H1 (cell line): ENCODE measurements at regions not wholly inside any gene's neighbourhood (a gene's known extent, or its start where the extent isn't known, plus 50 kb on each side); places are given as distances from the start of the nearest gene placed in this dataset.

ENCODE experiments used
- CTCF ChIA-PET: fragments of 300-600 bp; sonication (Branson Sonifier 250); formaldehyde crosslinking; loops from one replicate; lab custom pipeline; 2021; ENCODE audit not compliant: partially characterized antibody; lab: Charles Lee
- POLR2A ChIA-PET: fragments of 300-600 bp; sonication (Branson Sonifier 250); formaldehyde crosslinking; loops from one replicate; lab custom pipeline; 2021; ENCODE audit warnings: inconsistent platforms; ENCODE audit not compliant: partially characterized antibody; lab: Charles Lee
- DNase-seq, 2 experiments: peaks; one replicate each; pipeline versions ENCODE4 v3.0.0 to v3.0.0-alpha.2; 2010 to 2022; ENCODE audit warnings: low spot score in 2 of 2, low read depth in 1 of 2, mixed read lengths in 1 of 2
- FAIRE-seq: peaks from 2 replicates; lab custom pipeline; 2011; peaks lifted over from hg19 to GRCh38; lab: Jason Lieb, UNC
- H2AFZ ChIP-seq: 2 replicates; pipeline ENCODE4 v1.8.1; 2012; ENCODE audit warnings: low read length, inconsistent platforms
- H2AK5ac ChIP-seq: 2 replicates; pipeline ENCODE4 v1.6.1; 2013; ENCODE audit warnings: low read depth, low read length
- H2BK120ac ChIP-seq: replicated peaks from 2 replicates; pipeline ENCODE3; 2013; ENCODE audit warnings: low read depth, low read length, inconsistent platforms
- H2BK12ac ChIP-seq: 2 replicates; pipeline ENCODE4 v1.6.1; 2013; ENCODE audit warnings: low read depth, low read length
- H2BK15ac ChIP-seq: 2 replicates; pipeline ENCODE4 v1.6.1; 2013; ENCODE audit warnings: low read length
- H2BK20ac ChIP-seq: 2 replicates; pipeline ENCODE4 v1.6.1; 2013; ENCODE audit warnings: low read length
- H2BK5ac ChIP-seq: 2 replicates; pipeline ENCODE4 v1.6.1; 2013; ENCODE audit warnings: low read depth, low read length
- H3K14ac ChIP-seq: 2 replicates; pipeline ENCODE4 v1.6.1; 2013; ENCODE audit warnings: inconsistent platforms; ENCODE audit not compliant: insufficient read length
- H3K18ac ChIP-seq: 2 replicates; pipeline ENCODE4 v1.6.1; 2013; ENCODE audit warnings: low read length; ENCODE audit errors: extremely low read depth
- H3K23ac ChIP-seq: 2 replicates; pipeline ENCODE4 v1.6.1; 2013; ENCODE audit warnings: inconsistent platforms; ENCODE audit not compliant: insufficient read length
- H3K23me2 ChIP-seq: 2 replicates; pipeline ENCODE4 v1.6.1; 2013; ENCODE audit warnings: low read depth, low read length
- H3K27ac ChIP-seq: 2 replicates; pipeline ENCODE4 v1.6.1; 2011; ENCODE audit warnings: low read depth, low read length, inconsistent platforms
- H3K27me3 ChIP-seq, 4 experiments: replicated peaks in 1 of 4; 1 replicate in 1 of 4; 2 replicates in 3 of 4; pipeline versions ENCODE4 v1.6.1 to v1.8.1; 2011 to 2013; ENCODE audit warnings: low read length in 3 of 4, mild to moderate bottlenecking in 3 of 4, inconsistent platforms in 2 of 4, mixed read lengths in 2 of 4, moderate library complexity in 1 of 4; ENCODE audit not compliant: control insufficient read depth in 3 of 4, insufficient read depth in 3 of 4; ENCODE audit errors: extremely low read depth in 1 of 4
- H3K36me3 ChIP-seq, 4 experiments: 2 replicates each; pipeline versions ENCODE4 v1.6.1 to v1.8.1; 2011 to 2013; ENCODE audit warnings: mild to moderate bottlenecking in 4 of 4, low read length in 3 of 4, moderate library complexity in 2 of 4, control low read depth in 1 of 4, inconsistent platforms in 1 of 4; ENCODE audit not compliant: insufficient read depth in 4 of 4, control insufficient read depth in 2 of 4
- H3K4ac ChIP-seq: replicated peaks from 2 replicates; pipeline ENCODE3; 2013; ENCODE audit warnings: low read length, low read depth, mixed read lengths, inconsistent platforms; ENCODE audit not compliant: insufficient read length
- H3K4me1 ChIP-seq, 4 experiments: replicated peaks in 1 of 4; 1 replicate in 1 of 4; 2 replicates in 3 of 4; pipeline versions ENCODE4 v1.6.1 to v1.8.1; 2011 to 2013; ENCODE audit warnings: low read length in 3 of 4, inconsistent platforms in 2 of 4, mixed read lengths in 1 of 4; ENCODE audit not compliant: insufficient read depth in 4 of 4, control insufficient read depth in 3 of 4
- H3K4me2 ChIP-seq, 2 experiments: 2 replicates each; pipeline versions ENCODE4 v1.6.1 to v1.8.1; 2011 to 2013; ENCODE audit warnings: low read depth in 2 of 2, low read length in 2 of 2, control low read depth in 1 of 2, inconsistent platforms in 1 of 2, mild to moderate bottlenecking in 1 of 2; ENCODE audit not compliant: insufficient read depth in 1 of 2
- H3K4me3 ChIP-seq, 4 experiments: fragments of 200-600, 300-600 bp in 1 of 4; sonication (generic), shearing (Covaris generic), sonication (Bioruptor Twin) in 1 of 4; 2 replicates each; pipeline versions ENCODE4 v1.5.1 to v1.8.1; 2011 to 2016; ENCODE audit warnings: low read length in 4 of 4, low read depth in 3 of 4, control low read depth in 2 of 4, inconsistent platforms in 2 of 4, mild to moderate bottlenecking in 2 of 4, mixed read lengths in 1 of 4, moderate library complexity in 1 of 4; ENCODE audit not compliant: insufficient read depth in 2 of 4; ENCODE audit errors: extremely low read depth in 1 of 4
- H3K56ac ChIP-seq: replicated peaks from 2 replicates; pipeline ENCODE3; 2013; ENCODE audit warnings: low read depth, mild to moderate bottlenecking, mixed read lengths, low read length, inconsistent platforms; ENCODE audit not compliant: insufficient read length
- H3K79me1 ChIP-seq: 2 replicates; pipeline ENCODE4 v1.6.1; 2013; ENCODE audit warnings: low read depth, low read length, control low read depth
- H3K79me2 ChIP-seq, 2 experiments: 2 replicates each; pipeline versions ENCODE4 v1.6.1 to v1.8.1; 2012 to 2013; ENCODE audit warnings: low read length in 2 of 2, mild to moderate bottlenecking in 2 of 2, inconsistent platforms in 1 of 2; ENCODE audit not compliant: insufficient read depth in 2 of 2, control insufficient read depth in 1 of 2
- H3K9ac ChIP-seq, 4 experiments: replicated peaks in 1 of 4; 1 replicate in 1 of 4; 2 replicates in 3 of 4; pipeline versions ENCODE4 v1.6.1 to v1.8.1; 2011 to 2013; ENCODE audit warnings: low read depth in 3 of 4, low read length in 3 of 4, control low read depth in 2 of 4, mild to moderate bottlenecking in 2 of 4, moderate library complexity in 2 of 4, inconsistent platforms in 1 of 4; ENCODE audit errors: extremely low read depth in 1 of 4
- H3K9me3 ChIP-seq, 2 experiments: 2 replicates each; pipeline versions ENCODE4 v1.6.1 to v1.8.1; 2012 to 2013; ENCODE audit warnings: mild to moderate bottlenecking in 2 of 2, moderate library complexity in 2 of 2, control low read depth in 1 of 2, inconsistent platforms in 1 of 2, low read depth in 1 of 2, low read length in 1 of 2, mixed read lengths in 1 of 2; ENCODE audit not compliant: insufficient read depth in 2 of 2
- H4K20me1 ChIP-seq, 2 experiments: replicated peaks in 1 of 2; 2 replicates each; pipeline versions ENCODE3 to v1.8.1; 2011 to 2013; ENCODE audit warnings: inconsistent platforms in 2 of 2, low read length in 2 of 2, mild to moderate bottlenecking in 1 of 2; ENCODE audit not compliant: insufficient read depth in 2 of 2, control insufficient read depth in 1 of 2
- H4K5ac ChIP-seq: 2 replicates; pipeline ENCODE4 v1.6.1; 2013; ENCODE audit warnings: low read length, low read depth, mixed read lengths, inconsistent platforms; ENCODE audit not compliant: insufficient read length
- H4K8ac ChIP-seq: 2 replicates; pipeline ENCODE4 v1.8.0; 2013; ENCODE audit warnings: mild to moderate bottlenecking, moderate library complexity, low read length, inconsistent platforms; ENCODE audit not compliant: insufficient read depth; ENCODE audit errors: extremely low read depth
- H4K91ac ChIP-seq: replicated peaks from 2 replicates; pipeline ENCODE3; 2013; ENCODE audit warnings: low read length, mixed read lengths, inconsistent platforms; ENCODE audit not compliant: insufficient read length
- ATF2 ChIP-seq: IDR thresholded peaks from 2 replicates; pipeline ENCODE4 v1.6.1; 2012; ENCODE audit warnings: low read length, inconsistent platforms
- CBX8 ChIP-seq: fragments of 300-800, 300-1000 bp; sonication (generic); IDR thresholded peaks from 2 replicates; pipeline ENCODE4 v1.7.1; 2016; ENCODE audit warnings: low read depth, low read length, borderline replicate concordance
- CEBPB ChIP-seq: IDR thresholded peaks from 2 replicates; pipeline ENCODE4 v1.6.1; 2012; ENCODE audit warnings: low read depth, low read length
- E2F6 ChIP-seq: IDR thresholded peaks from 2 replicates; pipeline ENCODE4 v1.6.1; 2012; ENCODE audit warnings: inconsistent platforms
- POLR2A ChIP-seq, 2 experiments: IDR thresholded peaks; 1 replicate in 1 of 2; 2 replicates in 1 of 2; pipeline ENCODE4 v1.6.1; 2011; ENCODE audit warnings: low read depth in 2 of 2, low read length in 2 of 2, mild to moderate bottlenecking in 2 of 2; ENCODE audit errors: control extremely low read depth in 1 of 2
- RBBP5 ChIP-seq: IDR thresholded peaks from 2 replicates; pipeline ENCODE4 v1.7.1; 2012; ENCODE audit warnings: low read depth, mild to moderate bottlenecking, inconsistent platforms, low read length, moderate library complexity, borderline replicate concordance
- WGBS, 2 experiments: shearing (Covaris generic) in 1 of 2; methylation state at CpG; one replicate each; pipeline versions ENCODE4 v1.1.6 to v1.1.7; 2013 to 2015; ENCODE audit warnings: low lambda C conversion rate in 2 of 2, mixed read lengths in 2 of 2, inconsistent platforms in 1 of 2, low coverage in 1 of 2, missing lambda C conversion rate in 1 of 2; ENCODE audit not compliant: insufficient replicate concordance in 2 of 2, insufficient coverage in 1 of 2, insufficient read length in 1 of 2; ENCODE audit errors: extremely low coverage in 1 of 2, missing lambda C conversion rate in 1 of 2; 5-methylcytosine and 5-hydroxymethylcytosine counted together

DNA sequence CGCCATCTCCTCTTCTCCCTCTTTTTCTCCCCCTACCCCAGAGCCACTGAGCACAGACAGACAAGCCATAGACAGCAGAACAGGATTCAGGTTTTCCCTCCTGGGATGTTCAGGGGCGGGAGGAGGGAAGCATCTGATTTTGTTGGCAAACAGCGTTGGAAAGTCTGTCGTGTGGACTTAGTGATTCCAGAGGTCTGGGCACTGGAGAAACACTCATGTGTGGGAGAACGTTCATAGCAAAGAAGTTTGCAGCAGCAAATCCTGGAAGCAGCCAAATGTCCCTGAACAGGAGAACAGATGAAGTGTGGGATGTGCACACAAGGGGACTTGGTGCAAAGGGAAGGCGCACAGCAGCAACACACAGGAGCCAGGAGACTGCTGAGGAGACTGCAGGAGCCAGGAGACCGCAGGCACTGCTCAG lies 264.1 kb upstream of the CDYL start:
- Histone ChIP-seq H3K27me3 (no peaks in the 10 kb centered on the region), H3K79me2 (no peaks in the 10 kb centered on the region), H2AK5ac (no peak overlapping the region), H3K9me3 (no peaks in the 10 kb centered on the region), H2BK20ac (no peak overlapping the region), H2BK5ac (no peak overlapping the region), H3K27ac (no peak overlapping the region), H3K23ac (no peak overlapping the region), H3K18ac (no peak overlapping the region), H3K4me1 (peaks cover 0 to 12% (median 0%) of the 10 kb centered on the region in 4 experiments; a peak in 3 of 7 replicates), H4K8ac (no peak overlapping the region), H3K9ac (no peak overlapping the region), H3K23me2 (no peaks in the 10 kb centered on the region), H2BK120ac (no peak overlapping the region), H2BK15ac (no peak overlapping the region), H4K20me1 (no peaks in the 10 kb centered on the region), H3K56ac (no peak overlapping the region), H3K4ac (no peak overlapping the region), H2AFZ (no peak overlapping the region), H3K4me3 (no peak overlapping the region), H4K5ac (no peak overlapping the region), H3K14ac (no peak overlapping the region), H2BK12ac (0 out of 2 replicates have a peak overlapping the region, but pooled peaks have one; percentile 92), H3K4me2 (no peak overlapping the region), H3K79me1 (no peaks in the 10 kb centered on the region), H4K91ac (peak overlapping the region; percentile 9), H3K36me3 (no peaks in the 10 kb centered on the region)
- FAIRE-seq (no peak), DNase-seq (no peak)
- WGBS, 2 experiments: 71% methylated on average over 6 of the region's 7 CpGs; no CpG with 5 or more reads in 1 of the 2 experiments
- ChIA-PET CTCF (interaction anchor here (0.6 to 1.2 kb wide), 2 partner anchors 25 to 470 kb away, joined by 3 read pairs; no protein-coding TSS in a partner anchor), POLR2A (interaction anchor here (1.2 kb wide), 1 partner anchor 21 kb away, joined by 3 read pairs; no protein-coding TSS in a partner anchor)
- no peak for TF ChIP-seq CEBPB
- TF ChIP-seq POLR2A (IDR thresholded peaks at IDR 0.05; ENCODE audit: control extremely low read depth in 1 of 2, low read depth in 2 of 2, low read length in 2 of 2): no peak
- TF ChIP-seq E2F6: no peak
- no peak for TF ChIP-seq ATF2
- TF ChIP-seq CBX8: no peak
- TF ChIP-seq RBBP5: no peak
